OCI-LY7 (cell line): ENCODE measurements at regions not wholly inside any gene's neighbourhood (a gene's known extent, or its start where the extent isn't known, plus 50 kb on each side); places are given as distances from the start of the nearest gene placed in this dataset.

Experiments
- EZH2phosphoT487 ChIP-seq: fragments of 200-600 bp; sonication (generic); IDR thresholded peaks from 2 replicates; pipeline ENCODE4 v1.6.1; 2018; ENCODE audit warnings: low read depth, borderline replicate concordance, mild to moderate bottlenecking, mixed run types, antibody characterized with exemption, low read length, moderate library complexity, mixed read lengths
- TF ChIP-seq, protein P1 (sequence below): fragments of 200-600 bp; sonication (generic); conservative IDR thresholded peaks from 2 replicates; pipeline ENCODE4 v1.5.1; 2014; ENCODE audit warnings: mild to moderate bottlenecking, antibody characterized with exemption, low read length, moderate library complexity, mixed read lengths

DNA sequence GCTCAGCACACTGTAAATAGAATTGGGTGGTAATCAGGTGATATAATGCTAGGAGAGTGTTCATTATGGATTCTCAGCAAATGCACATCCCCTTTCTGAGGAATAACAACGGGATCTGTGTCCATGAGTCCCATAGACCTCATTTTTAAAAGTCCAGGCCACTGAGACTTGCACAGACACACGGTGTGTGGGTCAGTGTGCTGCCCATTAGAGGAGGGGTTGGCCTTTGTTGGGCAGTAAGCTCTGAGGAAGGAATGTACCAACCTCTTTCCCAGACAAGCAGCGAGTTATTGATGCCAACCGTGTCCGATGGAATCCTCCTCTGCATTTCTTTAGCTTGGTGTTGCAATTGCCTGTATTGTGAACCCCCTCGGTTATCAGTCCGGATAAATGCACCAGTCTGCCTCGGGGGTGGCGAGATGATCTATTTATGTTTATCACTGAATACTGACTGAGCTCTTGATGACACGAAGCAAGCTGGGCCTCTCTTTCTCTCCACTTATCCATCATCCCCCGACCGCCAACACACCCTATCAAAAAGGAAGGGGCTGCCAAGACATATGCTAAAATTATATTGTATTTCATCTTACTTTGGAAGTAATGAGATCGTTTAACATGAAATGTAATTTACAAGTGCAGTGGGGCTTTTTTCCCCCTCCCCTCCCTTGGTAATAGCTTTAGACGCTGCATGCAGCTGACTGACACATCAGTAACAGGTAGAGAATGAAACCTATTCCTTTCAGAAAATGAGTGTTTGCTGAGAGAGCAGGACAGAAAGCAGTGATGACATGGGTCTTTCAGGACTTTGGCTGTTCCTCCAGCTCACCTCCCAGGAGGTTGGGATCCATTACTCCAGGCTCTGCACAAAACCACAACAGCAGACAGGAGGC is 126.6 kb upstream of the ST8SIA2 start:
- TF ChIP-seq, protein P1, sequence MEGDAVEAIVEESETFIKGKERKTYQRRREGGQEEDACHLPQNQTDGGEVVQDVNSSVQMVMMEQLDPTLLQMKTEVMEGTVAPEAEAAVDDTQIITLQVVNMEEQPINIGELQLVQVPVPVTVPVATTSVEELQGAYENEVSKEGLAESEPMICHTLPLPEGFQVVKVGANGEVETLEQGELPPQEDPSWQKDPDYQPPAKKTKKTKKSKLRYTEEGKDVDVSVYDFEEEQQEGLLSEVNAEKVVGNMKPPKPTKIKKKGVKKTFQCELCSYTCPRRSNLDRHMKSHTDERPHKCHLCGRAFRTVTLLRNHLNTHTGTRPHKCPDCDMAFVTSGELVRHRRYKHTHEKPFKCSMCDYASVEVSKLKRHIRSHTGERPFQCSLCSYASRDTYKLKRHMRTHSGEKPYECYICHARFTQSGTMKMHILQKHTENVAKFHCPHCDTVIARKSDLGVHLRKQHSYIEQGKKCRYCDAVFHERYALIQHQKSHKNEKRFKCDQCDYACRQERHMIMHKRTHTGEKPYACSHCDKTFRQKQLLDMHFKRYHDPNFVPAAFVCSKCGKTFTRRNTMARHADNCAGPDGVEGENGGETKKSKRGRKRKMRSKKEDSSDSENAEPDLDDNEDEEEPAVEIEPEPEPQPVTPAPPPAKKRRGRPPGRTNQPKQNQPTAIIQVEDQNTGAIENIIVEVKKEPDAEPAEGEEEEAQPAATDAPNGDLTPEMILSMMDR: no peak
- no peak for TF ChIP-seq EZH2phosphoT487
